ENCODE measurements at regions not wholly inside any gene's neighbourhood (a gene's known extent, or its start where the extent isn't known, plus 50 kb on each side); places are given as distances from the start of the nearest gene placed in this dataset.
"Not testable (repeated sequence)": the region's sequence is repeated elsewhere in the genome, so short reads cannot be mapped to it uniquely, and the experiment has no call there.

DNA sequence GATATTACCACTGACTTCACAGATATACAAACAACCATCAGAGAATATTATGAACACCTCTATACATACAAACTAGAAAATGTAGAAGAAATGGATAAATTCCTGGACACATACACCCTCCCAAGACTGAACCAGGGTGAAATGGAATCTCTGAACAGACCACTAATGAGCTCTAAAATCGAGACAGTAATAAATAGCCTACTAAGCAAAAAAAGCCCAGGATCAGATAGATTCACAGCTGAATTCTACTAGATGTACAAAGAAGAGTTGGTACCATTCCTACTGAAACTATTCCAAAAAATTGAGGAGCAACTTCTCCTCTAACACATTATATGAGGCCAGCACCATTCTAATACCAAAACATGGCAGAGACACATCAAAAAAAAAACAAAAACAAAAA lies 837.7 kb downstream of the FSCB start:
- POLR2A ChIA-PET = no interaction called here
- CTCF ChIA-PET = no interaction called here
- DNase-seq (ENCODE audit: low read depth, low spot score) = no peak

DNA sequence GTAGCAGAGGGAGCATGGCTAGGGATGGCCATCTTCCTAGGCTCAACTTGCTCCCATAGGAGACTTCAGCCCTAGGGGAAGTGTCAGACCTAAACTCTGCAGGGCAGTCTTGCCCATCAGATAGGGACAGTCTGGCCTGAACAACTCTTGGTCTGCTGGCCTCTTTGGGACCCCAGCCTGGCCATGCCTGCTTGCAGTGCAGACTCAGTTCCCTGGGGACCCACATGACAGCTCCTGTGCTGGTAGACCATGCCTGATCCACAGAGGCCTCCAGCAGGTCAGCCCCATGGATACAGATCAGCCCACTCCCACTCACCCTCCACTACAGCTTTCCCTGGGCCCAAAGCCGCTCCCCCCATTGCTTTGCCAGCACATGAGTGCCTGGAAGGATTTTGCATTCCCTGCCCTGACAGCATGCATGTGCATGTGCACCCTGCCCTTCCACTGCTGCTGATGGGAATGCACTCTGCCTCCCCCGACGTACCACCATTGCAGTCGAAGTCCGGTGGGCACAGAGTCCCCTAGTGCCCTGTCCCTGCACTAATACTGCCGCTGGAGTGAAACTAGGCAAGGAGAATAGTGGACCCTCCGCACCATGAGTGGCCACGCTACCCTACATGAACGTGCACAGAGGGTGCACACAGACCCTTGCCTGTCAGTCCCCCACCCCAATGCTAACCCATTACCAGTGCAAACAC lies 841.4 kb downstream of the FSCB start:
- Histone ChIP-seq H3K27me3 (ENCODE audit: control insufficient read depth, insufficient read depth, low read length) (no peaks in the 10 kb centered on the region), H3K4me3 (ENCODE audit: low read depth, low read length) (no peak overlapping the region), H3K9me3 (ENCODE audit: control insufficient read depth, insufficient read depth, low read length) (no peaks in the 10 kb centered on the region; the same call in none of the 2 replicates), H3K27ac (ENCODE audit: low read depth, low read length) (no peak overlapping the region)
- POLR2A ChIA-PET = no interaction called here
- CTCF ChIA-PET = no interaction called here
- no peak for DNase-seq (ENCODE audit: low read depth, low spot score)
- TF ChIP-seq, protein P1, sequence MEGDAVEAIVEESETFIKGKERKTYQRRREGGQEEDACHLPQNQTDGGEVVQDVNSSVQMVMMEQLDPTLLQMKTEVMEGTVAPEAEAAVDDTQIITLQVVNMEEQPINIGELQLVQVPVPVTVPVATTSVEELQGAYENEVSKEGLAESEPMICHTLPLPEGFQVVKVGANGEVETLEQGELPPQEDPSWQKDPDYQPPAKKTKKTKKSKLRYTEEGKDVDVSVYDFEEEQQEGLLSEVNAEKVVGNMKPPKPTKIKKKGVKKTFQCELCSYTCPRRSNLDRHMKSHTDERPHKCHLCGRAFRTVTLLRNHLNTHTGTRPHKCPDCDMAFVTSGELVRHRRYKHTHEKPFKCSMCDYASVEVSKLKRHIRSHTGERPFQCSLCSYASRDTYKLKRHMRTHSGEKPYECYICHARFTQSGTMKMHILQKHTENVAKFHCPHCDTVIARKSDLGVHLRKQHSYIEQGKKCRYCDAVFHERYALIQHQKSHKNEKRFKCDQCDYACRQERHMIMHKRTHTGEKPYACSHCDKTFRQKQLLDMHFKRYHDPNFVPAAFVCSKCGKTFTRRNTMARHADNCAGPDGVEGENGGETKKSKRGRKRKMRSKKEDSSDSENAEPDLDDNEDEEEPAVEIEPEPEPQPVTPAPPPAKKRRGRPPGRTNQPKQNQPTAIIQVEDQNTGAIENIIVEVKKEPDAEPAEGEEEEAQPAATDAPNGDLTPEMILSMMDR (IDR thresholded peaks at IDR 0.05; ENCODE audit: low read depth, low read length) = no peak

More for the DNA sequence above, 837.7 kb downstream of the FSCB start:
- Histone ChIP-seq H3K4me3 (ENCODE audit: low read depth, low read length) (no peak overlapping the region), H3K9me3 (ENCODE audit: control insufficient read depth, insufficient read depth, low read length) (no peaks in the 10 kb centered on the region; the same call in none of the 2 replicates), H3K27me3 (ENCODE audit: control insufficient read depth, insufficient read depth, low read length) (no peaks in the 10 kb centered on the region), H3K27ac (ENCODE audit: low read depth, low read length) (no peak overlapping the region)
- TF ChIP-seq, protein P1 (IDR thresholded peaks at IDR 0.05; ENCODE audit: low read depth, low read length) = no peak

DNA sequence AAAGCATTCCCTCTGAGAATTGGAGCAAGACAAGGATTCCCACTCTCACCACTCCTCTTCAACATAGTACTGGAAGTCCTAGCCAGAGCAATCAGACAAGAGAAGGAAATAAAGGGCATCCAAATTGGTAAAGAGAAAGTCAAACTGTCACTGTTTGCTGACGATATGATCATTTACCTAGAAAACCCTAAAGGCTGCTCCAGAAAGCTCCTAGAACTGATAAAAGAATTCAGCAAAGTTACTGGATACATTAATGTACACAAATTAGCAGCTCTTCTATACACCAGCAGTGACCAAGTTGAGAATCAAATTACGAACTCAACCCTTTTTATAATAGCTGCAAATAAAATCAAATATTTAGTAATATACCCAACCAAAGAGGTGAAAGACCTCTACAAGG lies 851.9 kb downstream of the FSCB start:
- POLR2A ChIA-PET; H3K4me3 ChIP-seq (ENCODE audit: low read depth, low read length); H3K9me3 ChIP-seq (ENCODE audit: control insufficient read depth, insufficient read depth, low read length); H3K27ac ChIP-seq (ENCODE audit: low read depth, low read length); DNase-seq (ENCODE audit: low read depth, low spot score); H3K27me3 ChIP-seq (ENCODE audit: control insufficient read depth, insufficient read depth, low read length); CTCF ChIA-PET: not testable (repeated sequence)

DNA sequence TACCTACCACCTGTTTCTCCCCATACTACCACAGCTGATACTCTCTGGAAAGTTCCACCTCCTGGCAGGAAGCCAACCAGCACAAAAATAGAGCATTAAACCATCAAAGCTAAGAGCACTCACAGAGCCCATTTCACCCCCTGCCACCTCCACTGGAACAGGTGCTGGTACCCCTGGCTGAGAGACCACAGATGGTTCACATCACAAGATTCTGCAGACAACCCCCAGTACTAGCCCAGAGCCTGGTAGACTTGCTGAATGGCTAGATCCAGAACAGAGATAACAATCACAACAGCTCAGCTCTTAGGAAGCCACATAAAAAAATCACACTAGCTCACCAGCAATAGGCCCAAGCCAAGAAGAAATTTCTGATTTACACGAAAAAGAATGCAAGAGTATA lies 855.2 kb downstream of the FSCB start:
- CTCF ChIA-PET = no interaction called here
- POLR2A ChIA-PET = no interaction called here
- TF ChIP-seq, protein P1 (IDR thresholded peaks at IDR 0.05; ENCODE audit: low read depth, low read length) = no peak

DNA sequence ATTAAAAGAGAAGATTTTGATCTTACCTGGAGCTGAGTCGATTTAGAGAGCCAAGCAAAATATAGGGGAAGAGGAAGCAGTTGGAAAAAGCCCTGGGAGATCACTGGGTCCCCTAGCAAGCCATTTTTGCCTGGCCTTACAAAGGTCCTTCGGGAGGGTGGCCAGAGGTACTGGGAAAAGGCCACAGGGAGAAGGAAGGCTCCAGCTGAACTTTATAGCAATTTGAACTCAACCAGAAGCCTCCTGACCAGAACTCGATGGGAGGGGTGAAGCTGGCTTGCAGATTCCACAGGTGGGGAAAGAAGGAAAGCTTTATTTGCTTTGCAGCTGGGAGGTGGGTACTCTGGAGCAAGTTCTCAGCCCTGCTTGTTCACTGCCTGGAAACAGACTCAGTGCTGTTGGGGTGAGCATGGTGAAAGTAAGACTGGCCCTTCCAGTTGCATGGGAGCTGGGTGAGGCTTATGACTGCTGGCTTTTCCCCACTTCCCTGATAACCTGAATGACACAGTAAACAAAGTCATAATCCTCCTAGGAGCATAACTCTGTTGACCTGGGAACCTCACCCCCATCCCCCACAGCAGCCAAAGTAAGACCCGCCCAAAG lies 855.8 kb downstream of the FSCB start:
- ChIA-PET POLR2A (no interaction called here), CTCF (no interaction called here)
- no peak for DNase-seq (ENCODE audit: low read depth, low spot score)
- Histone ChIP-seq H3K27me3 (ENCODE audit: control insufficient read depth, insufficient read depth, low read length) (no peaks in the 10 kb centered on the region), H3K9me3 (ENCODE audit: control insufficient read depth, insufficient read depth, low read length) (no peaks in the 10 kb centered on the region; the same call in 1 of the 2 replicates), H3K4me3 (ENCODE audit: low read depth, low read length) (no peak overlapping the region), H3K27ac (ENCODE audit: low read depth, low read length) (no peak overlapping the region)
- TF ChIP-seq, protein P1 (IDR thresholded peaks at IDR 0.05; ENCODE audit: low read depth, low read length) = no peak

More for the DNA sequence above, 855.2 kb downstream of the FSCB start:
- Histone ChIP-seq H3K27ac (ENCODE audit: low read depth, low read length) (no peak overlapping the region), H3K4me3 (ENCODE audit: low read depth, low read length) (no peak overlapping the region), H3K27me3 (ENCODE audit: control insufficient read depth, insufficient read depth, low read length) (no peaks in the 10 kb centered on the region), H3K9me3 (ENCODE audit: control insufficient read depth, insufficient read depth, low read length) (no peaks in the 10 kb centered on the region; the same call in 1 of the 2 replicates)
- DNase-seq (ENCODE audit: low read depth, low spot score) = no peak

Measured in AG04450 (cell line).